ENCODE measurements at regions not wholly inside any gene's neighbourhood (a gene's known extent, or its start where the extent isn't known, plus 50 kb on each side); places are given as distances from the start of the nearest gene placed in this dataset.

- no peak for TF ChIP-seq CTCF (IDR thresholded peaks at IDR 0.05; ENCODE audit: poor library complexity, severe bottlenecking)
- TF ChIP-seq MXI1 (conservative IDR thresholded peaks at IDR 0.05; ENCODE audit: poor library complexity, severe bottlenecking) = no peak
- TF ChIP-seq REST (IDR thresholded peaks at IDR 0.05; ENCODE audit: borderline replicate concordance) = no peak
- TF ChIP-seq EP300 (conservative IDR thresholded peaks at IDR 0.05; ENCODE audit: poor library complexity, severe bottlenecking) = no peak
Measured at GRCh38 chr13:58907347-58907746, 1256.4 kb downstream of the DIAPH3 start.
